Neural crest cell (in vitro differentiated cells): ENCODE measurements at regions not wholly inside any gene's neighbourhood (a gene's known extent, or its start where the extent isn't known, plus 50 kb on each side); places are given as distances from the start of the nearest gene placed in this dataset.

Experiments
- DNase-seq: peaks from one replicate; pipeline ENCODE4 v3.0.0; 2021; ENCODE audit warnings: low read depth, mixed read lengths, low spot score
- H3K27ac Mint-ChIP-seq: one replicate; pipeline ENCODE4 v1.8.0; 2021; ENCODE audit warnings: mild to moderate bottlenecking, mixed read lengths; ENCODE audit not compliant: unreplicated experiment
- H3K27me3 Mint-ChIP-seq: 2 replicates; pipeline ENCODE4 v1.8.0; 2021; ENCODE audit warnings: low read depth, mild to moderate bottlenecking, mixed read lengths
- H3K36me3 Mint-ChIP-seq: 2 replicates; pipeline ENCODE4 v1.8.0; 2021; ENCODE audit warnings: low read depth, mild to moderate bottlenecking, mixed read lengths
- H3K4me1 Mint-ChIP-seq: 2 replicates; pipeline ENCODE4 v1.8.0; 2021; ENCODE audit warnings: mixed read lengths
- H3K4me3 Mint-ChIP-seq: one replicate; pipeline ENCODE4 v1.8.0; 2021; ENCODE audit warnings: mild to moderate bottlenecking, mixed read lengths
- H3K9me3 Mint-ChIP-seq: 2 replicates; pipeline ENCODE4 v1.8.0; 2021; ENCODE audit warnings: mixed read lengths
- TF ChIP-seq, protein P1 (sequence below): fragments of 200-600 bp; sonication (generic); conservative IDR thresholded peaks from 2 replicates; pipeline ENCODE4 v1.5.0; 2021; ENCODE audit warnings: antibody characterized with exemption, mild to moderate bottlenecking

DNA sequence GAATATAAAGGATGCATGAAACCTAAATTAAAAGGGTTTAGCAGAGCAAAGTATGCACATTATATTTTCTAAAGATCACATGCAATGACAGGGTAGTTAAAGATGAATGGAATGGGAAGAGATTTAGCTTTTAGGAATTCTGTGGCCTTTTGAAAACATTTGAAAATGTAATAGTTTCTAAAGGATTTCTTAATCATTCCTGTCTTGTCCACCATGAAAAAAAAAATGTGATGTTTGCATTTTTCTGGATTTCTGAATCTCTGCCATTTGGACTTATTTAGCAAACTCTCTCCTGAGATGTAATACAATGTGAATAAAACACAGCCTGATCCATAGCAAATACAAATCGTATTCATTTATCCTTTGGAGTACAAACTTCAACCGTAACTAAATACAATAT, 126.6 kb upstream of the RAB11FIP2 start:
- no peak overlapping the region for H3K4me3 Mint-ChIP-seq
- H3K27me3 Mint-ChIP-seq = peaks cover 4% of the 10 kb centered on the region
- H3K4me1 Mint-ChIP-seq = no peaks in the 10 kb centered on the region
- peaks cover 4% of the 10 kb centered on the region for H3K9me3 Mint-ChIP-seq
- TF ChIP-seq, protein P1, sequence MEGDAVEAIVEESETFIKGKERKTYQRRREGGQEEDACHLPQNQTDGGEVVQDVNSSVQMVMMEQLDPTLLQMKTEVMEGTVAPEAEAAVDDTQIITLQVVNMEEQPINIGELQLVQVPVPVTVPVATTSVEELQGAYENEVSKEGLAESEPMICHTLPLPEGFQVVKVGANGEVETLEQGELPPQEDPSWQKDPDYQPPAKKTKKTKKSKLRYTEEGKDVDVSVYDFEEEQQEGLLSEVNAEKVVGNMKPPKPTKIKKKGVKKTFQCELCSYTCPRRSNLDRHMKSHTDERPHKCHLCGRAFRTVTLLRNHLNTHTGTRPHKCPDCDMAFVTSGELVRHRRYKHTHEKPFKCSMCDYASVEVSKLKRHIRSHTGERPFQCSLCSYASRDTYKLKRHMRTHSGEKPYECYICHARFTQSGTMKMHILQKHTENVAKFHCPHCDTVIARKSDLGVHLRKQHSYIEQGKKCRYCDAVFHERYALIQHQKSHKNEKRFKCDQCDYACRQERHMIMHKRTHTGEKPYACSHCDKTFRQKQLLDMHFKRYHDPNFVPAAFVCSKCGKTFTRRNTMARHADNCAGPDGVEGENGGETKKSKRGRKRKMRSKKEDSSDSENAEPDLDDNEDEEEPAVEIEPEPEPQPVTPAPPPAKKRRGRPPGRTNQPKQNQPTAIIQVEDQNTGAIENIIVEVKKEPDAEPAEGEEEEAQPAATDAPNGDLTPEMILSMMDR = no peak
- no peak overlapping the region for H3K27ac Mint-ChIP-seq
- no peak for DNase-seq
- no peaks in the 10 kb centered on the region for H3K36me3 Mint-ChIP-seq

DNA sequence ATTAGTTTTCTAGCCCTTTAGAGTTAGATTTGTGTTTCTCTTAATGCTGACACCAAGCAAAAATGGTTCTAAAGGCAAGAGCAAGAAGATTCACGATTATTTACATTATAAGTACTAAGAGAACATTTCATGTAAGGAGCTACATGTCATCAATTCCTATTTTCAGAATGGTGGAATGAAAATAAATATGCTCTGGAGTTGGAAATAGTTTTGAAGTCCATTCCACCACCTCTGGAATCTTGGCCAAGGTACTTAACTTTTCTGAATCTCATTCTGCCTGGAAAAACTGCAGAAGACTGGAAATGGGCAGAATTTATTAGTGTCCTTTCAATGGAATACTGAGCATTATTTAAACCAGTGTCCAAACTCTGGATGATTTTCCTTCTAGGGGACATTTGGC, 125.1 kb upstream of the RAB11FIP2 start:
- Mint-ChIP-seq H3K27me3 (peaks cover 4% of the 10 kb centered on the region), H3K9me3 (peaks cover 4% of the 10 kb centered on the region), H3K4me3 (no peak overlapping the region), H3K36me3 (no peaks in the 10 kb centered on the region), H3K4me1 (peaks cover 6% of the 10 kb centered on the region), H3K27ac (no peak overlapping the region)
- no peak for DNase-seq
- TF ChIP-seq, protein P1 = no peak

DNA sequence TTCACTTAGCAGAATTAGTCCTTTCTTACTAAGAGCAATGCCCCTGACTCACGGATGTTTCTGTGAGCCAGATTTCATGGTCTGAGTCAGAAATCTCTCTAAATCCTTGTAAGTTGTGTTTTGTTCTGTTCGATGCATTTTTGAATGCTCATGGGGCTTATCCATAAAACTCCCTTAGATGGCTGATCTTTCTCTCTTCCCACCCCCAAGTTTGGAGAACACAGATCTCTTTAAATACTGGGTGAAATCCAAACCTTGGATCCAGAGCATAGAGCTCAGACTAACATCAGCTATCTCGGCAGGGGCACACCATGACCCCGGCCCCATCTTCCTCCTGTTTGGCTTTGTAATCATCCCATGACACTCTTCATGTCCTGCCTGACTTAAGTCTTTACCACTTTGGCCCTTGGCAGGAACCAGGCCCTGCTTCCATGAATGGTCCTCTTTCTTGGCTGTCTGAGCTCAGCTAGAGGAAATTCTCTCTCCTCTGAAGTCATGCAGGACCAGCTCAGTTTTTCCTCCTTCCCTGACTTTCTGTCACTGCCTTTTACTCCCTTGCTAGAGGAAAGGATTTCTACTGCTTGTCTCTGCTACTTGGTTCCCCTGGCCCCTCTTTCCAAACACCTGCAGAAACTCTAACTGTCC, 120.4 kb upstream of the RAB11FIP2 start:
- H3K4me3 Mint-ChIP-seq = no peak overlapping the region
- no peak for DNase-seq
- H3K27ac Mint-ChIP-seq = no peak overlapping the region
- H3K4me1 Mint-ChIP-seq = peaks cover 6% of the 10 kb centered on the region
- no peaks in the 10 kb centered on the region for H3K9me3 Mint-ChIP-seq
- TF ChIP-seq, protein P1 = no peak
- no peaks in the 10 kb centered on the region for H3K36me3 Mint-ChIP-seq
- H3K27me3 Mint-ChIP-seq = peaks cover under 1% of the 10 kb centered on the region

DNA sequence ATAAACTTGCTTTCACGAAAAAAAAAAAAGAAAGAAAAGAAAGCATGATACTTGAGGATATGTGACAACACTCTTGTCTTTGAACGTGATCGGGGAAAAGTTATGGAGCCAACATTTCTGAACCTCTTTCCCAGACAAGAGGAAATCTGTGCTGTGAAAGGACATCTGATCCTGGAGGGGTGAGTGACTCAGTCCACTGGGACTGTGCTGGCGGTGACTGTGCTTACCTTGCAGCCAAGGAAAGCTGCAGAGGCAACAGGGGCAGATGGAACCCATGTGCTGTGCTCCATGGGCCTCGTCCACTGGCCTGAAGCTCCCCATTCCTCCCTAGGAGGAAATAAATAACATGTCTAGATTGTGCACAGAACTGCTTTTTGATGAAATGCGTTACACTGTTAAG, 116.5 kb upstream of the RAB11FIP2 start:
- no peak overlapping the region for H3K4me3 Mint-ChIP-seq
- DNase-seq = no peak

DNA sequence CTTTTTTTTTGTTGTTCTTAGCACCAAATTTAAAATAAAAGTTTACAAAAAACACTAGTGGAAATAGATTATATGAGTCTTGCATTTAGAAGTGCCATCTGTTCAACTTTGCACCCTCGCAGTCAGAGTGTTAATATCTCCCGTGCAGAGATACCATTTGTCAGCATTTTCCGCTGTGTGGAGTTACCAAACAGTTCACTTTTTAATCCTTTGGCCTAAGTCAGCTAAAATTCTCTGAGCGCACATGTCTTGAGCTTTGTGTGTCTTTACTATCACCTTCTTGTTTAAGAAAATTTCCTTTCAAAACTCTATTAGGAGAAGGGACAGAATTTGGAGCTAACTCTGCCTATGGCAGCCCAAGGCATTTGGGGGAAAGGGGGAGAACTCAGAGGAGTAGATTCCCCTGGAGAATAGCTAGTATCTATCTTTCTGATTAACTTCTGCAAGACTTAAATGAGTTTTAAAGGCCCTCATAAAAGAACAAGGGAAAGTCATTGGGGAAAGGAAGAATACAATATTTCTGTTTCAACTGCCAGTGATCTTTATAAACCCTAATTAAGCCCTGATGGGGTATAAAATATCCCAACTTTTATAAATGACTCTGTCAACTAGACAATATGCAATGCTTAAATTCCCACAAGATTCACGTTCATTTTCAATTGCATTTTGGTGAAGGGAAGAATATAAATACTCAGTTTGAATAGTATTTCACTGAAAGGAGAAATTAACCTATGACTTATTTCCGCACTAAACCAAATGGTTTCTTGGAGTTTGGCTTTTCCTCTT, 114.9 kb upstream of the RAB11FIP2 start:
- H3K4me3 Mint-ChIP-seq = no peak overlapping the region
- H3K27me3 Mint-ChIP-seq = no peaks in the 10 kb centered on the region
- no peak overlapping the region for H3K27ac Mint-ChIP-seq
- DNase-seq = no peak
- no peaks in the 10 kb centered on the region for H3K9me3 Mint-ChIP-seq
- H3K36me3 Mint-ChIP-seq = no peaks in the 10 kb centered on the region
- H3K4me1 Mint-ChIP-seq = no peaks in the 10 kb centered on the region
- TF ChIP-seq, protein P1 = no peak

More for the DNA sequence above, 116.5 kb upstream of the RAB11FIP2 start:
- TF ChIP-seq, protein P1 = no peak
- peaks cover 6% of the 10 kb centered on the region for H3K4me1 Mint-ChIP-seq
- H3K27ac Mint-ChIP-seq = no peak overlapping the region
- H3K9me3 Mint-ChIP-seq = no peaks in the 10 kb centered on the region
- H3K36me3 Mint-ChIP-seq = no peaks in the 10 kb centered on the region
- H3K27me3 Mint-ChIP-seq = no peaks in the 10 kb centered on the region
